ENCODE measurements at regions not wholly inside any gene's neighbourhood (a gene's known extent, or its start where the extent isn't known, plus 50 kb on each side); places are given as distances from the start of the nearest gene placed in this dataset.
"Not testable (repeated sequence)": the region's sequence is repeated elsewhere in the genome, so short reads cannot be mapped to it uniquely, and the experiment has no call there.

DNA sequence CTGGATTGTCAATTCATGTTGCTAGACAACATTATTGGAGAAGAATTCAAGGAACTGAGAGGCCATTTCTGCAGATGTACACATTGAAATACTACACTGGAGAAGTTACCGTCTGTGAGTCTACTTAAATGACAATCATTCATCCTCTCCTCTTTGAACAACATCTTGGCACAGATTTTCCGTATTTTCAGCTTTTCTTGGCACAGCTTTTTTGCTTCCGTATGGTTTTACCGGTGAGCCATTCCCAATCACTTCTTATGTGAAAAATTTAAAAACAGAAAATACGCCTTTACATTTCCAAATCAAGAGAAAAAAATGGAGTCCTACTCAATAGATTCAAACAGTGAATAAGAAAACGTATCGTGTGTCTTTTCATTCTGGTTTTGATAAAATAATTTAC lies 1493.7 kb downstream of the AMY1C start:
- DNase-seq, result no peak

DNA sequence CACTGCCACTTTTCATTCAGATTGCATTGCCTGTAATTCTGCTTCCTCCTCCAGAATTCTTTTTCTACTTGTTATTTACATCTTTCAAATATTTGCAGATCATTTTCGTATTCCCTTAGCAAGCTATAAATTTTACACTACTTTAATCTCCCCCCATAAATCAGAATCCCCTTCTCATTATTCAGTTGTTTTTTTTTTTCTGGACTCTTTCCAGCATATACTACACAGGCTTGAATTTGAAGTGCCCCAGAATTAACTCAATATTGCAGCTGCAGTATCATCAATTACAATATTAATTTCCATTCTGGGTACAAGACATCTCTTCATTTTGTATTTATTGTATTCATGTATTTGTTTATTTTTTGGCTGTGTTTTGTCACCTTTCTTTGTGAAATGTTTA lies 1494.3 kb downstream of the AMY1C start:
- no peak for DNase-seq

DNA sequence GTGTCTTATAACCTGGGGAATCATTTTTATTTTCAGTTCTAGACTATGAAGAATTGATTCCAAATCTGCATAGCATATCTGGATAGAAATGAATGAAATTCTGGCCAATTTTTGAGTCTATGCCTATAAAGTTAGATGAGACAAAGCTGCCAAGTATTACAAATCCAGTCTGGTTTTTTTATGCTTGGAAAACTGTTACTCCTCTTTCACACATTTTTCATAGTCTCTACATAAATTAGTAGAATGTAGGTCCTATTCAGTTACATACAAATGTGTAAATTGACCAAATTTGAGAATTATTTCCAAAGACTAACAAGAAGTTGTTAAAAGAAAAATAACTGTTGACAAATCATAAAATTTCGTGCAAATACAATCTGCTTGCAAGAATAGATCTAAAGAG lies 1505.2 kb downstream of the AMY1C start:
- DNase-seq, result no peak

DNA sequence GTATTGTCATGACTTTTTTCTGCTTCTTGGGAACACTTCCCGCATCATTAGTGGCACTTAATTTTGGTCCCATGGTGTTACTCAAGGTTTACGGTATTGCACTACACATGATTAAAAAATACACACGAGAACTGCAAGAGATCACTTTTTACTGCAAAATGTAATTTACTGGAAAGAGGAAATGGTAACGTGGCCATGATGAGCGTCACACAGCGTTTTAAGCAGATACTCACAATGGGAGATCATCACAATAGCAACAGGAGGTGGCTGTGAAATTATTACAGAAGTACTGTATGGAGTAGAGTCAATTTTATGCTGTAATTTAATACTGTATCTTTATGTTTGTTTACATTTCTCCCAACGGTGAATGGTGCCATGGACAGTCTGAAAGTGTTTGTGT lies 1510.3 kb downstream of the AMY1C start:
- DNase-seq, result no peak

DNA sequence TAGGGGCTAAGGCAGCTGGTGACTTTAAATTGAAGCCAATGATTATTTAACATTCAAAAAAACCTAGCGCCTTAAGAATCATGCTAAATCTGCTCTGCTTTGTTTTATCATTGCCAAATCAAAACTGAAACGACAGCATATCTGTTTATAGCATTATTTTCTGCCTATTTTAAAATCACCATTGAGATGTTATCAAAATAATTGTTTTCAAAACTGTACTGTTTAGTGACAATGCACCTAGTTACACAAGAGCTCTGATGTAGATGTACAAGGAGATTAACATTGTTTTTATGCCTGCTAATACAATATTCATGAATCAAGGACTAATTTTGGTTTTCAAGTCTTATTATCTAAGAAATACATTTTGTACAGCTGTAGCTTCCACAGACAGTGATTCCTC lies 1521.3 kb downstream of the AMY1C start:
- no peak for DNase-seq

DNA sequence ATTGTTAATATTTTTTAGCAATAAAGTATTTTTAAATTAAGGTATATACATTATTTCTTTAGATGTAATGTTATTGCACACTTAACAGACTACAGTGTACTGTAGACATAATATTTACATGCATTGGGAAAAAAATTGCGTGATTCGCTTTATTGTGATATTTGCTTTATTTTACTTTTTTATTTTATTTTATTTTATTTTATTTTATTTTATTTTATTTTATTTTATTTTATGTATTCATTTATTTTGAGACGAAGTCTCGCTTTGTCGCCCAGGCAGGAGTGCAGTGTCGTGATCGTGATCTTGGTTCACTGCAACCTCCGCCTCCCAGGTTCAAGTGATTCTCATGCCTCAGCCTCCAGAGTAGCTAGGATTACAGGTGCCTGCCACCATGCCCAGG lies 1522.7 kb downstream of the AMY1C start:
- not testable (repeated sequence) for DNase-seq

DNA sequence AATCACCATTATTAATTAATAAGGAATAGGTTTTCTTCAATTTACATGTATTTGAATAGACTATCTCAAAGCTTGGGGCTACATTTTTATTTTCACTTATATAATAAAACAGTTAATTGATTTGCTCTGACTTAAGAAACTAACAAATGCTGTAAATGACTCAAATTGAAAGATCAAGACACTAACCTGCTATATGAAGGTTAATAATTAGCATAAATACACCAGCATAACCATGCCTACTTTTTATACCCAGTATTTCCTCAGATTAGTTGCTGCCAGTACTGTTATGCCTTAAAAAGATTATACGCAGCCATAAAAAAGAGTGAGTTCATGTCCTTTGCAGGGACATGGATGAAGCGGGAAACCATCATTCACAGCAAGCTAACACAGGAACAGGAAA lies 1545.1 kb downstream of the AMY1C start:
- DNase-seq, result no peak

DNA sequence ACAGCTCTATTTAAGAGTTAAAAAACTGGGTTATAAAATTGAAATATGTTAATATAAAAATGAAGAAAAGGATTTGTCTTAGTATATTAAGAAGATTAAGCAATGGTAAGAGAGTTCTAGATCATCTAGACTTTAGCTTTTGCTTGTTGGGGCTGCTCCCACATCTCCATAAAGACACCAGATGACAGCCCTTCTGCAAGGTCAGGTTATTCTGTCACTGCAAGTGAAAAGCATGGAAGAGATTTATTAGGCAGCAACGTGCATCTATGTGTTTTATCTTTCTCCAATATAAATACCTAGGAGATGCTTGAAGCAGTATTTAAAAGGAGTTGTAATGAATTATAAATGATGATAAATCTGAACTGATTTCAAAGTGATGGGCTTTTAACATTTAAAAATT lies 1560.4 kb downstream of the AMY1C start:
- no peak for DNase-seq

DNA sequence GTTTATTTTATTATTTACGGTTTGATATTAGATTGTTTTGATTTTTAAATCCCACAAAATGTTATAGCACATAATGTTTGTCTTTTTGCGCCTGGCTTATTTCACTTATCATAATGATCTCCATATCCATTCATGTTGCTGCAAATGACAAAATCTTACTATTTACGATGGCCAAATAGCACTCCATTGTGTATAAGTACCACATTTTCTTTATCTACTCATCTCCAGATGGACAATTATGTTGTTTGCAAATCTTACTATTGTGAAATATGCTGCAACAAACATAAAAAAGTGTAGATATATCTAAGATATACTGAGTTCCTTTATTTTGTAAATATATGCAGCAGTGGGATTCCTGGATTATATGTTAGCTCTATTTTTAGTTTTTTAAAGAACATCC lies 1568.3 kb downstream of the AMY1C start:
- no peak for DNase-seq

DNA sequence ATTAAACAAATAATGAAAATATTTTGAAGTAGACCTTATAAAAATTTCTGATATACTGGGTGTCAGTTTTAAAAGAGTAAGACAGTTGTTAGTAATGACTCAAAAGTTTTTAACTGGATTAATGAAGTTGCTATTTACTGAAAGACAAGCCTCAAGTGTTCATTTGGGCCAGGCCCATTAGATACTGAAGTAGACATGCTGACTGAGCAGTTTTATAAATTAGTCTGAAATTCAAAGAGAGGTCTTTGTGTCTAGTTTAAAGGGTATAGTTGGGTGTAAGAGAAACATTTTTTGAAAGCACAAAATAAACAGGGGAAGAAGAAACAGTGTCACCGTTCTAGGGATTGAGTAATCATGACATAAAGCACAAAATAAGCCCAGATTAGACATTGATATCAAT lies 1577.2 kb downstream of the AMY1C start:
- DNase-seq, result no peak

DNA sequence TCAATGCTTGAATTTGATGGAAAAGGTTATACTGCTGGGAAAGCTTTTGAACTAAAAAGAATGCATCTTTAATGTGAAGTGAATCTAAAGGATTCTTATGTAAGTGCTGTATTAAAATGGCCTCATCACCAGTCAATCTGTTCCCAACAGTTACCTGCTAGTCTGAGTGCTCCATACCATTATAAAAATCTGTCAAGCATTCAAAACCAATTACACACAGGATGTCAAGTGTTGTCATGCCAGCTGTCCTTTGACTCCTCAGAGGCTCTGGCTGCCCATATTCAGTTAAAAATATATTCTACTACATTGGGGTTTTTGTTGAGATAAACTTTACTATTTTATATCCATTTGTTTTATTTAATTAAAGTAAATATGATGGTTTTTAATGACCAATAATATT lies 1587.7 kb downstream of the AMY1C start:
- DNase-seq, result no peak

DNA sequence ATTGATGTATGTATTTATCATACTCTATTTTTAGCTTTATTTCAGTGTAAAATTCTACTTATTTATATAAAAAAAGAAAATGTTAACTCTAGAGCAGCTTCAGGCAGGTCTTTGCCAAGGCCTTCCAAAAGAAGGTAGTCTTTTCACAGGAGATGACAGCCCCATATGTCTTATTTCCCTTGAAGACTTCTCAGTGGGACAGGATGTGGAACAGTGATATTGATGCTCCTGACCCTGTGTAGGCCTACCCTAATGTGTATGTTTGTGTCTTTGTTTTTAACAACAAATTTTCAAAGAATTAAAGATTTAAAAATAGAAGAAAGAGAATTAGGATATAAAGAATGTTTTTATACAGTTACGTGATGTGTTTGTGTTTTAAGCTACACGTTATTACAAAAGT lies 1593.6 kb downstream of the AMY1C start:
- DNase-seq, result no peak

DNA sequence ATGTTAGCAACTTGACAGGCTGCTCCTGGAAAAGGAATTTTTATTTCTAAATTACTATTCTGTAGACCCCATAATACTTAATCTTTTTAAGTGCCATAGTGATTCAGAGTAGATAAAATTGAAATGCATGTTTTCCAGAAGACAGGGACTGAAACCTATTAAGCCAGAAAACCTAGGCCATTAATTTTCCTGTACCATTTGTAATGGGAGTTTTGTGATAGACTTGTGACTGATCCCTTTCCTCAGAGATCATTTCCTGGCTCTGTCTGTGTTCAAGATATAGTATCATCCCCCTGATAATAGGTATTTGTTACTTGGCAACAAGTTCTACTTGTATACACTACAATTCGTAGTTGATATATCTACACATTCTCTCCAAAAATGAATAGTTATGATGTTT lies 1609.8 kb downstream of the AMY1C start:
- no peak for DNase-seq

DNA sequence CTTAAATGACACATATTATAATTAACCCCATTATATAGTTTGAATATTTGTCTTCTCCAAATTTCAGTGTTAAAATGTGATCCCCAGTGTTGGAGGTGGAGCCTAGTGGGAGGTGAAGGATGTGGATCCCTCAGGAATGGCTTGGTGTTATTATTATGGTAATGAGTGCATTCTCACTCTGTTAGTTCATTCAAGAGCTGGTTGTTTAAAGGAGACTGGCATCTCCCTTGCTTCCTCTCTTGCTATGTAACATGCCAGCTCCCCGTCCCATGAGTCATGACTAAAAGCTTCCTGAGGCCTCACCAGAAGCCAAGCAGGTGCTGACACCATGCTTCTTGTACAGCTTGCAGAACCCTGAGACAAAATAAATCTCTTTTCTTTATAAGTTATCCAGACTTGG lies 1612.7 kb downstream of the AMY1C start:
- DNase-seq, result no peak

DNA sequence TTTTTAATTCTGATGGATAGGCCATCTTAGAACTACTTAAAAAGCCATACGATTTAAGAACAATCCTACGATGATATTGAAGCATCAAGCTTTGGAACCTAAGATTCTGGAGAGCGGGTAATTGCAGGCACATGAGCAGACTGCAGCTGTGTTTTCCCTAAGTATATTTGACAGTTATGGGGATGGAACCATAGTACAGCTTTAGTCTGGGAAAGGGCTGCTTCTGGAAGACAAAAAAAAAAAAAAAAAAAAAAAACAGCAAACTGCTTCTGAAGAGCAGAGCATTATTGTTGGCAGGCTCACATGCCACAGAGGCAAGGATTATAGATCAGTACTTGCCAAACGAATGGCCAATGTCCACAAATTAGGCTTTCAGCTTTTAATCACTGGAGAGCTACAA lies 1618.7 kb downstream of the AMY1C start:
- no peak for DNase-seq

DNA sequence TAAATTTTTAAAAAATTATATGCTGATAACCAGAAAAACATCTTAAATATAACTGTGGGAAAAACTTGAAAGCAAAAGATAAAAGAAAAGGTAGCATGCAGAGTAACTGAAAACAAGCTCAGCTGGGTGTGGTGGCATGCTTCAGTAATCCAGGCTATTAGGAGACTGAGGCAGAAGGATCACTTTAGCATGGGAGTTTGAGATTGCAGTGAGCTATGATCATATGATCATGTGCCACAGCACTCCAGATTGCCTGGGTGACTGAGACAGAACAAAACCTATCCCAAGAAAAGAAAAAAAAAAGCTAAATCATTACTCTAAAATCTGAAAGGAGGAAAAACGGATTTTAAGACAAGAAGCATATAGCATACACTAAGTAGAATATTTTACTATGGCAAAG lies 1624.0 kb downstream of the AMY1C start:
- no peak for DNase-seq

DNA sequence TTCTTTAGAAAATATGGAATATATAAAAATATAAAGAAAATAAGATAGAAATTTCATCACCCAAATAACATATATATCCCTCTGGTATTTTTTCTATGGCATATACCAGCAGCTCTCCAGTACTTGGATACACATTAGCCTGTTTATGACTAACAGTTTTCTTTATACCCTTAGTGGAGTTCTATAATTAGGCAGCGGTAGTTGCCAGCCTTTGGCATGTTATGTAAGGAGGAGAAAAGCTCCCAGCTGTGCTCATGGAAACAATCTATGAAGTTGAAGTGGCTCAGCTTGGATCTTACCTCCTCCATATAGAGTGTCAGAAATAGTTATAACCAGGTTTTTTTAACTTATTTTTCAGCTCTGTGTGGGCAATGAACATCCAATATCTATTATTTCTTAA lies 1636.8 kb downstream of the AMY1C start:
- DNase-seq, result no peak

DNA sequence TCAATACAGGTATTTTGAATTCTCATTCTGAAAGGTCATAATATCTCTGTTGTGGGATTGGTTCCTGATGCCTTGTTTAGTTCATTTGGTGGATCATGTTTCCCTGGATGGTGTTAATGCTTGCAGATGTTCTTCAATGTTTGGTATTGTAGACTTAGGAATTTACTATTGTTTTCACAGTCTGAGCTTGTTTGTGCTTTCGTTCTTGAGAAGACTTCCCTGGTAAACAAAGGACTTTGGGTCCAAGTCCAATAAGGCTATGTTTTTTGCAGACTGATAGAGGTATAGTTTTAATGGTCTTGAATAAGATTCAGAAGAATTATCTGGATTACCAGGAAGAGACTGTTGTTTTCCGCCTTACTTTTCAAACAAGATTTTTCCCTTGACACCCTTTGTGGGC lies 1646.3 kb downstream of the AMY1C start:
- no peak for DNase-seq

DNA sequence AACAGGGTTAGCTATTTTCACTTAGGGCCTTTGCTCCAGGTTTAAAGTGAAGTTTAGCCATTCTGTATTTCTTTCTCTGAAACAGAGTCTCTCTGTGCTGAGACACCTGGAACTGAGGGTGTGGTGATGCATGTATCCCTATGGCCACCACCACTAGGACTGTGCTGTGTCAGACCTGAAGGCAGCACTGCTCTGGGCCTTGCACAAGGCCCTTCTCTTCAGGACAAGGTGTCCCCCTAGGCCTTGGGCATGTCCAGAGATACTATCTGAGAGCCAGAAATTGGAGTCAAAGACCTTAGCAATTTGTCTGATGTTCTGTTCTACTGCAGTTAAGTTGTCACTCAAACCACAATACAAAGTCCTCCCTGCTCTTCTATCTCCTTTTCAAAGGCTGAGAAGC lies 1649.2 kb downstream of the AMY1C start:
- DNase-seq, result no peak

DNA sequence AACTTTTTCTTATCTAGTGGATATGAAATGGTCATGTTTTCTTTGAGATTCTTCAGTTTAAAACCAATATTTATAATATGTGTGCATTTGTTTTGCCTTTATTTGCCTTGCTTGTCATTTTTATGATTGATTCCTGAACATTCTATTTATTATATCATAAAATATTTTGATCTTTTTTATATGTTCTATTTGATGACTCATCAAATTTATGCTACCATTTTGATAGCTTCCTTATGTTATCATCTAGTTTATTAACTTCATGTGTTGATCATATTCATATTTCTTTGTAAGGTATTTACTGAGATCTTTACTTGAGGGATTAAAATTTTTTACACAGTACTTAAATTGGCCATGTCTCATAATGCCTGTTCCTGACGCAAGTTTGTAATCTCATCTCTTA lies 1650.0 kb downstream of the AMY1C start:
- DNase-seq, result no peak

DNA sequence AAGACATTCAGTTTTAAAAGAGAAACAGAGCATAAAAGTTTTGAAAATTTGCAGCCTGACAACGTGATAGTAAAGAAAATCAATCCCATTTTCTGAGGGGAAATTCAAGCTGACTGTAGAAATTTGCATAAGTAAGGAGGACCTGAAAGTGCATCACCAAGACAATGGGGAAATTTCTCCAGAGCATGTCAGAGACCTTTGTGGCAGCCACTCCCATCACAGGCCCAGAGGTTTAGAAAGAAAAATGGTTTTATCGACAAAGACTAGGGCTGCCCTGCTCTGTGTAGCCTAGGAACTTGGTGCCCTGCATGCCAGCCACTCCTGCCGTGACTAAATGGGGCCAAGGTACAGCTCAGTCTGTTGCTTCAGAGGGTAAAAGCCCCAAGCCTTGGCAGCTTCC lies 1640.2 kb upstream of the PRMT6 start:
- no peak for DNase-seq

DNA sequence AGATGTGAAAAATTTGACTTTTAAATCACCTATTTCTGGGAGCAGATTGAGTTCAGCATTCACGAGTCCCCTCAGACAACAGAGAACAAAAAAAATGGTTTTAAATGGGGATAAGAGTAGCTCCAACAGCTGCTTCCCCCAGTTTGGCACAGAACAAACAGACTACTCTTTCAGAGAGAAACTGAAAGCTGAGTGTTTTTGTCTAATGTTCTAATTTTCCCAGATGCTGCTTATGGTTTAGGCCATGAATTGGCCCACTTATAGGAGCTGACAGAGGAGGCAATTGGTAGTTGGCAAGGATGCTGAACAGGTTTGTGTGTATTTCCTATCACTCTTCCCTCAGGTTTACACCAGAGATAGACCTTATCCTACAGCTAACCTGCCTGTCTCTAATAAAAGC lies 1637.4 kb upstream of the PRMT6 start:
- DNase-seq, result no peak

DNA sequence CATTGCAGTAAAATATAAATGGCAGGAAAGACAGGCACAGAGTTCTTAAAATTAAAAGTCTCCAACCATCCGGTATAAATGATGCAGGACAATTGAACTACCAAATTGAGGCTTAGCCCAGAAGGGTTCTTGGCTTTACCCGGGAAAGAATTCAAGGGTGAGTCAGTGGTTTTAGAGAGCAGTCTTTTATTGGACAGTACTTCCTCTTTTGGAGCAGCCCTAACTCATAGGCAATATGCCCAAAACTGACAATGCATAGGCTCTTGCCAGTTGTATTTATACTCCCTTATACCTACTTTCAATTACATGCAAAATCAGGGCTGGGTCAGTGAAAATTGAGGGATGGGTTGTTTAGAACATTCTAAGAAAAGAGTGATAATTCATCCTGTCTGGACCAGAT lies 1628.9 kb upstream of the PRMT6 start:
- DNase-seq, result no peak

DNA sequence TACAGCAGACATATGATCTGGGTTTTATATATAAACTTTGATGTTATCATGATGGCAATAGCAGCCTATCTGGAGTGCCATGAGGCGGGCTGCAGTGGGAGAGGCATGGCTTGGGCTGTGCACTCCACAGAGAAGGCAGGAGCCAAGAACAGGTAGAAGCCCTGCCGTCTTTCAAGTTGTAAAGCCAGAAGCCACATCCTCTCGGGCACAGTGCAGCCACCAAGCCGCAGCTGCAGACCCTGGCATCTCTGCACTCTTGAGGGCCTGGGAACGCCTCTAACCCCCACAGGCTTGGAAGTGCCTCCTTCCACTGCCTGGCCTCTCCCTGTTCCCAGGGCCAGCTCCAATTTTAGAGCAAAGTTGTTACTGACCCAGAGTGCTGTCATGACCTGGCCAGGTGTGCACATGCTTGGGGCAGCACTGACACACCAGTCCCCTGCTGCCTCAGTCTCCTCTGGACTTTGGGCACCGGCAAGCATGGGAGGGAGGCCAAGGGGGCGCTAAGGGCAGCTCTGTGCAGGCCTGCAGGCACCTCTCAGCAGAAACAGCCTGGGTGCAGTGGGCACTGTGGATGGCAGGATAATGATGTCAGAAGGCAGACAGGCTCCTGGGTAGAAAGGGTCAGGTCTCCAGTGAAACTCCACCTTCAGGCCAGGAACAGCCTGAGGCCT lies 1619.8 kb upstream of the PRMT6 start:
- no peak for DNase-seq

DNA sequence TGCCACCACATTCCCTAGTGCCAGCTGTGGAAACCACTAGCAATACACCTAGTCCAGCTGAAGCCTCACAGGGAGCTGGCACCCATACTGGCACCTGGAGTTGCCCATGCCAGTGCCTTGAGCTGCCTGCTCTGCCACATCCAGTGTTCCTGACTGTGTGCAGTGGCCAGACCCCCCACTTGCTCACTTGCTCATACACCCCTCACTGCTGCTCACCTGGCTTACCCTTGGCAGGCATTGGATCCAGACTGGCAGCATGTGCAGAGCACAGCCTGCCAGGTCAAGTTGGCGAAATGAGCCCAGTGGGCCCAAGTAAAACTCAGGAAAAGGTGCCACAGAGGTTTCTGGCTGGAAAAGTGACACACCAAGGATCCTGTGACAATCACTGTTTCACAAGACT lies 1618.6 kb upstream of the PRMT6 start:
- no peak for DNase-seq

DNA sequence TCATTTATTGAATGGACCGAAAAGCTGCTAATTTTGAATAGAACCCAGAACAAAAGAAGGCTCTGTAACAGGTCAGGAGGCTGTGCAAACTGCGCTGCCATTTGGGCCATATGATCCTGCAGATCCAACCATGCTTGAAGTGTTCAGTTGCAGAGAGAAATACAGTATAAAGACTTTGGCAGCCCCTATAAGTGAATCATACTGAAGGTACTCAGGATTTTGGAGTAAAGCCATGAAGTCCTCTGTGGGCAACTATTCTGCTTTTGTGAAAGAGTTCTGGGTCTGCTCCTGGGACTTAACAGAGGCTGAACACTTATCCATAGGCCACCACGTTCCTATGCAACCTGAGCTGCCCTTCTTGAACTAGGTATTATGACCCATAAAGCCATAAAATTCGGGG lies 1613.6 kb upstream of the PRMT6 start:
- no peak for DNase-seq

Measured in activated T-cell treated with anti-CD3 and anti-CD28 coated beads, Interleukin-2, amount 50 U/mL, for 48 hours (primary cell).